ENCODE measurements at regions not wholly inside any gene's neighbourhood (a gene's known extent, or its start where the extent isn't known, plus 50 kb on each side); places are given as distances from the start of the nearest gene placed in this dataset.

- H4K20me1 ChIP-seq (ENCODE audit: control insufficient read depth, insufficient read depth, low read length, poor library complexity, severe bottlenecking): no peaks in the 10 kb centered on the region
- no peak for ATAC-seq (ENCODE audit: low read depth)
- H3K9me3 ChIP-seq (ENCODE audit: control extremely low read depth in 1 of 3, control insufficient read depth in 2 of 3, insufficient read depth in 1 of 3, low read length in 2 of 3): no peaks in the 10 kb centered on the region
- Mint-ChIP-seq H3K9me3 (ENCODE audit: insufficient read depth) (no peaks in the 10 kb centered on the region), H3K27ac (no peak overlapping the region), H3K4me1 (no peaks in the 10 kb centered on the region), H3K27me3 (no peaks in the 10 kb centered on the region), H3K4me3 (no peak overlapping the region)
- no peaks in the 10 kb centered on the region for H3K79me2 ChIP-seq (ENCODE audit: control insufficient read depth, insufficient read depth, low read length)
- no peak overlapping the region for H2AFZ ChIP-seq (ENCODE audit: insufficient read depth, low read depth, low read length, poor library complexity, severe bottlenecking)
- H3K9ac ChIP-seq (ENCODE audit: low read length): no peak overlapping the region
- H3K27ac ChIP-seq (ENCODE audit: low read length in 2 of 2): no peak overlapping the region
- intact Hi-C loops (cut with micrococcal nuclease): no loop called here
- ChIA-PET CTCF (no interaction called here), POLR2A (no interaction called here)
- no peaks in the 10 kb centered on the region for H3K27me3 ChIP-seq (replicated peaks in 1 of 4; ENCODE audit: control extremely low read depth in 1 of 4, control insufficient read depth in 3 of 4, insufficient read depth in 4 of 4, low read length in 3 of 4)
- no peaks in the 10 kb centered on the region for H3K4me1 ChIP-seq (ENCODE audit: control insufficient read depth in 2 of 2, insufficient read depth in 2 of 2, low read length in 2 of 2)
- H3K36me3 ChIP-seq (replicated peaks in 1 of 2; ENCODE audit: control extremely low read depth in 1 of 2, control insufficient read depth in 1 of 2, extremely low read depth in 1 of 2, insufficient read depth in 2 of 2, low read length in 1 of 2): no peaks in the 10 kb centered on the region
- no peak overlapping the region for H3K4me3 ChIP-seq (ENCODE audit: control extremely low read depth in 1 of 5, extremely low read depth in 1 of 5, insufficient read depth in 1 of 5, low read depth in 2 of 5, low read length in 4 of 5)
- H3K4me2 ChIP-seq (replicated peaks; ENCODE audit: low read depth, low read length, poor library complexity, severe bottlenecking): no peak overlapping the region
- TF ChIP-seq CTCF (IDR thresholded peaks at IDR 0.05): no peak
- TF ChIP-seq EZH2 (IDR thresholded peaks at IDR 0.05; ENCODE audit: borderline replicate concordance, insufficient read depth, low read depth, low read length, poor library complexity, severe bottlenecking): no peak
- no peak for DNase-seq
- WGBS (ENCODE audit: insufficient coverage): 97% methylated on average over 4 of the region's 5 CpGs
Measured at GRCh38 chr4:166655705-166656104, 578.6 kb downstream of the SPOCK3 start.

- Histone ChIP-seq H3K79me2 (ENCODE audit: control insufficient read depth, insufficient read depth, low read length) (no peaks in the 10 kb centered on the region), H2AFZ (ENCODE audit: insufficient read depth, low read depth, low read length, poor library complexity, severe bottlenecking) (no peak overlapping the region), H3K27me3 (replicated peaks in 1 of 4; ENCODE audit: control extremely low read depth in 1 of 4, control insufficient read depth in 3 of 4, insufficient read depth in 4 of 4, low read length in 3 of 4) (no peaks in the 10 kb centered on the region), H3K4me3 (ENCODE audit: control extremely low read depth in 1 of 5, extremely low read depth in 1 of 5, insufficient read depth in 1 of 5, low read depth in 2 of 5, low read length in 4 of 5) (no peak overlapping the region), H3K27ac (ENCODE audit: low read length in 2 of 2) (no peak overlapping the region), H3K4me1 (ENCODE audit: control insufficient read depth in 2 of 2, insufficient read depth in 2 of 2, low read length in 2 of 2) (no peaks in the 10 kb centered on the region), H3K4me2 (replicated peaks; ENCODE audit: low read depth, low read length, poor library complexity, severe bottlenecking) (no peak overlapping the region), H3K36me3 (replicated peaks in 1 of 2; ENCODE audit: control extremely low read depth in 1 of 2, control insufficient read depth in 1 of 2, extremely low read depth in 1 of 2, insufficient read depth in 2 of 2, low read length in 1 of 2) (no peaks in the 10 kb centered on the region), H3K9ac (ENCODE audit: low read length) (no peak overlapping the region), H4K20me1 (ENCODE audit: control insufficient read depth, insufficient read depth, low read length, poor library complexity, severe bottlenecking) (no peaks in the 10 kb centered on the region), H3K9me3 (ENCODE audit: control extremely low read depth in 1 of 3, control insufficient read depth in 2 of 3, insufficient read depth in 1 of 3, low read length in 2 of 3) (no peaks in the 10 kb centered on the region)
- ChIA-PET CTCF (no interaction called here), POLR2A (no interaction called here)
- DNase-seq: no peak
- intact Hi-C loops (cut with micrococcal nuclease): no loop called here
- Mint-ChIP-seq H3K4me3 (no peak overlapping the region), H3K27me3 (no peaks in the 10 kb centered on the region), H3K4me1 (no peaks in the 10 kb centered on the region), H3K27ac (no peak overlapping the region), H3K9me3 (ENCODE audit: insufficient read depth) (no peaks in the 10 kb centered on the region)
- TF ChIP-seq EZH2 (IDR thresholded peaks at IDR 0.05; ENCODE audit: borderline replicate concordance, insufficient read depth, low read depth, low read length, poor library complexity, severe bottlenecking) (no peak), CTCF (IDR thresholded peaks at IDR 0.05) (no peak)
- no peak for ATAC-seq (ENCODE audit: low read depth)
- WGBS (ENCODE audit: insufficient coverage): no CpG with 5 or more reads among the region's 3 CpGs
Measured at GRCh38 chr4:166657261-166657660, 577.0 kb downstream of the SPOCK3 start.
